ENCODE measurements at regions not wholly inside any gene's neighbourhood (a gene's known extent, or its start where the extent isn't known, plus 50 kb on each side); places are given as distances from the start of the nearest gene placed in this dataset.

DNA sequence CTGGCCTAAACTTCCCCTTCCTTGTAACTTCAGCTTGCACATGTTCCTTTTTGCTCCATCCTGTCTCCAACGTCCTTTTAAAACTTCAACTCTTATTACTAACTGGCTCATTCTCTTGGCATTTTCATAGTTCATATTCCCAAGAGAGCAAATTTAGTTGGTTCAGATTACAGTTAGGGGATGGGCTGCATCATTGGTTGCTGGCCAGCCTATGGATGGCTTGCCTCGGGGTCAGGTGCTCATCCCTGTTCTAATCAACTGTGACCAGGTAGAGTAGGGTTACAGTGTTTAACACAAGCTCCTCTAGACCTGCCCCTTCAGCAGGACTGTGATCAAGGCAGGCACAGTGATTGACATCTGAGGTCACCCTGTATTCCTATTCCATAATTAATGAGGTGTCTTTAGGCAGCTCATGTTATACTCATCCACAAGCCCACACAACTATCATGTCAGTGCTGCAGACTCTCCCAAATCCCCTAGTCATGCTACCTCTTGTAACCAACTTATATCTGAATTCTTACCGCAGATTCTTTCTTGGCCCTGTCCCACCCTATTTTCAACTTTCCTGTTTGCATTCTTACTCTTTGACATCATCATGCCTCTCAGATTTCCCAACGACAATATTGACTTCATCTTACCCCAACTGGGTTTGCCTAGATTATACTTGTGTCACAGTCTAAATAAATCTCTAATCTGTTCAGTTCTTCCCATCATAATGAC, 293.3 kb downstream of the MTX2 start:
- Histone ChIP-seq H3K9ac (ENCODE audit: low read depth in 1 of 2, low read length in 2 of 2) (no peak overlapping the region), H3K4me1 (ENCODE audit: control insufficient read depth in 1 of 2, insufficient read depth in 2 of 2, low read length in 2 of 2) (no peaks in the 10 kb centered on the region), H3K9me3 (ENCODE audit: control insufficient read depth in 1 of 2, low read length in 2 of 2) (no peaks in the 10 kb centered on the region), H3K27me3 (ENCODE audit: control insufficient read depth in 1 of 2, insufficient read depth in 2 of 2, low read length in 2 of 2) (peaks cover 0 to 15% of the 10 kb centered on the region in 2 donors), H3K36me3 (ENCODE audit: control insufficient read depth in 1 of 2, insufficient read depth in 2 of 2, low read length in 2 of 2) (no peaks in the 10 kb centered on the region), H3K27ac (ENCODE audit: low read depth, low read length) (no peak overlapping the region), H3K4me3 (ENCODE audit: low read depth in 1 of 2, low read length in 2 of 2) (no peak overlapping the region)

DNA sequence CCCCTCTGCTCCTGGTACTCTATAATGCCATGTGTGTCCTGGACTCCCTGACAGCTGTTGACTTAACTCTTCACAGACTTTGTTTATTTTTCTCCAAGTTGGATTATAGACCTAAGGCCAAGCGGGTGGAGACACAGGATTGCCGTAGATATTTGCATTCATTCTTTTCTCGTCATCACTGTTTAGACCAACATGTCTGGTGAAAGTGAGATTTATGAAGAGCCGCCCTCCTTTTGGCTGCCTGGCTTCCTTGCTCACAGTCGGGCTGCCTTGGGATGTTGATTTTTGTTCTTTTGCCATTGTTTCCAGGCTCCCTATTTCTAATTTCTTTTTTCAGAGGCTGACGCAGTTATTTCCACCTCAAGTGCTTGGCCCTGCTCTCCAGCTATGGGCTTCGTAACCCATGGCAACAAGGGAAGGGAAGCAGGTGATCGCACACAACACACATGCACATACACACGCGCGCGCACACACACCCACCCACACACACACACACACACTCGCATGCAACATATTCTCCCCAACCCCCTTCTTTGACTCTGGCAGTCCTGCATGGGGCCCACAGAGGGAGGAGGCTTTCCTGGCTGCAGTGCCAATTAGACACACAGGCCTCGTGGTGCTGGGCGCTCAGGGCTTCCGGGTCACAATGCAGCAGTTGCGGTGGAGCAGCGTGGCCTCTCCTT, 296.5 kb downstream of the MTX2 start:
- Histone ChIP-seq H3K27ac (ENCODE audit: low read depth, low read length) (no peak overlapping the region), H3K27me3 (ENCODE audit: control insufficient read depth in 1 of 2, insufficient read depth in 2 of 2, low read length in 2 of 2) (peaks cover 4 to 10% of the 10 kb centered on the region in 2 donors), H3K4me3 (ENCODE audit: low read depth in 1 of 2, low read length in 2 of 2) (no peak overlapping the region), H3K9ac (ENCODE audit: low read depth in 1 of 2, low read length in 2 of 2) (no peak overlapping the region), H3K4me1 (ENCODE audit: control insufficient read depth in 1 of 2, insufficient read depth in 2 of 2, low read length in 2 of 2) (no peaks in the 10 kb centered on the region), H3K9me3 (ENCODE audit: control insufficient read depth in 1 of 2, low read length in 2 of 2) (no peaks in the 10 kb centered on the region), H3K36me3 (ENCODE audit: control insufficient read depth in 1 of 2, insufficient read depth in 2 of 2, low read length in 2 of 2) (no peaks in the 10 kb centered on the region)

- H3K27ac ChIP-seq (ENCODE audit: low read depth, low read length) = no peak overlapping the region
- no peaks in the 10 kb centered on the region for H3K9me3 ChIP-seq (ENCODE audit: control insufficient read depth in 1 of 2, low read length in 2 of 2)
- no peaks in the 10 kb centered on the region for H3K36me3 ChIP-seq (ENCODE audit: control insufficient read depth in 1 of 2, insufficient read depth in 2 of 2, low read length in 2 of 2)
- H3K9ac ChIP-seq (ENCODE audit: low read depth in 1 of 2, low read length in 2 of 2) = no peak overlapping the region
- H3K4me1 ChIP-seq (ENCODE audit: control insufficient read depth in 1 of 2, insufficient read depth in 2 of 2, low read length in 2 of 2) = no peaks in the 10 kb centered on the region
- H3K27me3 ChIP-seq (ENCODE audit: control insufficient read depth in 1 of 2, insufficient read depth in 2 of 2, low read length in 2 of 2) = peaks cover 4 to 10% of the 10 kb centered on the region in 2 donors
- H3K4me3 ChIP-seq (ENCODE audit: low read depth in 1 of 2, low read length in 2 of 2) = no peak overlapping the region
Measured at GRCh38 chr2:176566496-176566895, 297.3 kb downstream of the MTX2 start.

GRCh38 chr2:176566961-176567360, 297.7 kb downstream of the MTX2 start:
- H3K4me3 ChIP-seq (ENCODE audit: low read depth in 1 of 2, low read length in 2 of 2) = no peak overlapping the region
- no peaks in the 10 kb centered on the region for H3K36me3 ChIP-seq (ENCODE audit: control insufficient read depth in 1 of 2, insufficient read depth in 2 of 2, low read length in 2 of 2)
- no peak overlapping the region for H3K27ac ChIP-seq (ENCODE audit: low read depth, low read length)
- no peaks in the 10 kb centered on the region for H3K4me1 ChIP-seq (ENCODE audit: control insufficient read depth in 1 of 2, insufficient read depth in 2 of 2, low read length in 2 of 2)
- H3K9me3 ChIP-seq (ENCODE audit: control insufficient read depth in 1 of 2, low read length in 2 of 2) = no peaks in the 10 kb centered on the region
- H3K9ac ChIP-seq (ENCODE audit: low read depth in 1 of 2, low read length in 2 of 2) = no peak overlapping the region
- peaks cover 4 to 10% of the 10 kb centered on the region in 2 donors for H3K27me3 ChIP-seq (ENCODE audit: control insufficient read depth in 1 of 2, insufficient read depth in 2 of 2, low read length in 2 of 2)

DNA sequence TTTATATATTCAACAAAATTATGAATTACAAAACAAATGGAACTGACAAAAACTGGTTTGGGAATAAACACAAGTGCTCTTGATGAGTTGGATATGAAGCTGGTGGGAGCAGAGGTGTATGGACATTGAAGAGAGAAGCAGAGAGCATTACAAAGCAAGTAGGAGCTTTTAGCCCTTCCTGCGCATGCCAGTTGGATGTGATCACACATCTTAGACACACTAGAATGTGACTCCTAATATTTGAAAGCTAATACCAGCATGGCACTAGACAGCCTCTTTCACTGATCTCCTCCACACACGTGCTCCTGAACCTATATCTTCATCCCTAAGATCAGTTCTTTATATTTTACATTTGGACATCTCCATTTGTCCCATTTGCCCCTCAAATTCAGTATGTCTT, 298.1 kb downstream of the MTX2 start:
- no peaks in the 10 kb centered on the region for H3K36me3 ChIP-seq (ENCODE audit: control insufficient read depth in 1 of 2, insufficient read depth in 2 of 2, low read length in 2 of 2)
- H3K27me3 ChIP-seq (ENCODE audit: control insufficient read depth in 1 of 2, insufficient read depth in 2 of 2, low read length in 2 of 2) = peaks cover 4 to 8% of the 10 kb centered on the region in 2 donors
- H3K4me1 ChIP-seq (ENCODE audit: control insufficient read depth in 1 of 2, insufficient read depth in 2 of 2, low read length in 2 of 2) = no peaks in the 10 kb centered on the region
- no peak overlapping the region for H3K4me3 ChIP-seq (ENCODE audit: low read depth in 1 of 2, low read length in 2 of 2)
- H3K27ac ChIP-seq (ENCODE audit: low read depth, low read length) = no peak overlapping the region
- H3K9me3 ChIP-seq (ENCODE audit: control insufficient read depth in 1 of 2, low read length in 2 of 2) = no peaks in the 10 kb centered on the region
- no peak overlapping the region for H3K9ac ChIP-seq (ENCODE audit: low read depth in 1 of 2, low read length in 2 of 2)

DNA sequence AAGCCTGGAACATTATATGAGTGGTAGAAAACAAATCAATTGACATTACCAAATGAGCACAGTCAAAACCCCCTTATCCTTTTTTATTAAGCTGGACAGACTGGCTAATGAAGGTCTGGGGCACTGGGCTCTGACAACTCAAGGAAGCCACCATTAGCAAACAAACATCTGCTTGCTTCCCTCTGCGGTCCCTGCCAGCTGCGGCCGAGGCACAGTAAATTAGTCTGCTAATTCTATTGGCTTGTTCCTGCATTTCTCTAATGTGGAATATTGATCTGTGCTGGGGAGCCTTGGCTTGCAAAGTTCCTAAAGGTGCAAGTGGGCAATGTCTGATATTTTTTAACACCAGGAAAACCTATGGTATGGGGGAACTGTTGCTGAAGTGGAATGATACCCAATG, 300.3 kb downstream of the MTX2 start:
- Histone ChIP-seq H3K4me3 (ENCODE audit: low read depth in 1 of 2, low read length in 2 of 2) (no peak overlapping the region), H3K27me3 (ENCODE audit: control insufficient read depth in 1 of 2, insufficient read depth in 2 of 2, low read length in 2 of 2) (peaks cover 4 to 7% of the 10 kb centered on the region in 2 donors), H3K9me3 (ENCODE audit: control insufficient read depth in 1 of 2, low read length in 2 of 2) (no peaks in the 10 kb centered on the region), H3K9ac (ENCODE audit: low read depth in 1 of 2, low read length in 2 of 2) (no peak overlapping the region), H3K4me1 (ENCODE audit: control insufficient read depth in 1 of 2, insufficient read depth in 2 of 2, low read length in 2 of 2) (no peaks in the 10 kb centered on the region), H3K36me3 (ENCODE audit: control insufficient read depth in 1 of 2, insufficient read depth in 2 of 2, low read length in 2 of 2) (no peaks in the 10 kb centered on the region), H3K27ac (ENCODE audit: low read depth, low read length) (no peak overlapping the region)

- Histone ChIP-seq H3K27ac (ENCODE audit: low read depth, low read length) (no peak overlapping the region), H3K27me3 (ENCODE audit: control insufficient read depth in 1 of 2, insufficient read depth in 2 of 2, low read length in 2 of 2) (peaks cover 0 to 4% of the 10 kb centered on the region in 2 donors), H3K36me3 (ENCODE audit: control insufficient read depth in 1 of 2, insufficient read depth in 2 of 2, low read length in 2 of 2) (no peaks in the 10 kb centered on the region), H3K9ac (ENCODE audit: low read depth in 1 of 2, low read length in 2 of 2) (no peak overlapping the region), H3K4me3 (ENCODE audit: low read depth in 1 of 2, low read length in 2 of 2) (no peak overlapping the region), H3K9me3 (ENCODE audit: control insufficient read depth in 1 of 2, low read length in 2 of 2) (no peaks in the 10 kb centered on the region), H3K4me1 (ENCODE audit: control insufficient read depth in 1 of 2, insufficient read depth in 2 of 2, low read length in 2 of 2) (no peaks in the 10 kb centered on the region)
Measured at GRCh38 chr2:176573612-176574483, 304.6 kb downstream of the MTX2 start.

DNA sequence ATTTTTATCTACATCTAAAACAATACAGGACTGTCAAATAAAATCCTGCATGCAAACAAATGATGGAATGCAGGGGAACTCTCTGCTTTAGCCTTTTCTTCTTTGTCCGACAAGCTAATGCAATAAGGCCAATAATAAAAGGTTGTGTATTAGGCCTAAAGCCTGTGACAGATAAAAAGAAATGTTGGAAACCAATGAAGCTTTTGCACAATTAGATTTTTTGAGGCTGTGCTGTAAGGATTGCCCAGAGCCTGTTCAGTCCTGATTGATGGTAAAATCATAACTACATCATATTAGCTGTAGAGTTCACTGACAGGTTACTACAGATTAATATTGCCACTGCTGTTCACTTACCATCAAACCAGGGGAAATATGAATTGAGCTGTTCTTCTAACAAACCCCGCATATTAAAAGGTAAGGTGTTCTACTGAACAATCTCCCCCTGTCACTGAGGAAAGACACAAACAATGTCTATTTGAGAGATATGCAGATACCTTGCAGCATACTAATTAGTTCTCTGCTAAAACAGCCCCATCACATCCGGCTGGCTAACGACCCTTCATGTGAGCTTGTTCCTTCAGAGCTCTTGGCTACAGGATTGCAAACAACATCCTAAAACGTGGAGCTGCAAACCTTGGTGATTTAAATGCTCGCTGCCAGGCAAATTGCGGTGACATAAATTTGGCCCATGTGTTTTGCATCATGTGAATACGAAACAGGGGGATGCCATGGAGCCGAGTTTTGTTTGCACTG, 305.4 kb downstream of the MTX2 start:
- H3K27me3 ChIP-seq (ENCODE audit: control insufficient read depth in 1 of 2, insufficient read depth in 2 of 2, low read length in 2 of 2) = no peaks in the 10 kb centered on the region
- H3K27ac ChIP-seq (ENCODE audit: low read depth, low read length) = no peak overlapping the region
- H3K4me3 ChIP-seq (ENCODE audit: low read depth in 1 of 2, low read length in 2 of 2) = no peak overlapping the region

DNA sequence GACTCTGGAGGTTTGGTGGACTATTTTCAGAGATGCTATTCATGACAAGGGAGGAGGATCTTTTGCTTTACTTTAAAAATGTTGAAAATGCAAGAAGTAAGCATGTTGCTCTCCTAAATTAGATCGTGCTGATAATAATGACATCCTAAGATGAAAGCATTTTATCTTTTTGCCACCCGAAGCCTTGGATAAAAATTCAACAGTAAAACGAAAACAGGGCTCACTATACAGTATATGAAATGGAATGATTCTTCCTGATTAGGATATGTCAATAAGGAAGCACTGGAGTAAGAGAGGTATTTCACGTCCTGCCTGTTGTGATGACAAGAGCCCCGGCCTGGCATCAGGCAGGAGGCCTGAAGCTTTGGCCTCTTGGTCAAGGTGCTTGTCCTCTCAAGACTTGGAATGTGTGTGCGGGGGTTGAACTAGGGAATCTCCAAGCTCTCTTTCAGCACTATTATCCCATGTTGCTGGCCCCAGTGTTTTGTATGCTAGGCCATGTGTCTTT, 306.0 kb downstream of the MTX2 start:
- Histone ChIP-seq H3K27ac (ENCODE audit: low read depth, low read length) (no peak overlapping the region), H3K9me3 (ENCODE audit: control insufficient read depth in 1 of 2, low read length in 2 of 2) (no peaks in the 10 kb centered on the region), H3K36me3 (ENCODE audit: control insufficient read depth in 1 of 2, insufficient read depth in 2 of 2, low read length in 2 of 2) (no peaks in the 10 kb centered on the region), H3K27me3 (ENCODE audit: control insufficient read depth in 1 of 2, insufficient read depth in 2 of 2, low read length in 2 of 2) (no peaks in the 10 kb centered on the region), H3K4me1 (ENCODE audit: control insufficient read depth in 1 of 2, insufficient read depth in 2 of 2, low read length in 2 of 2) (no peaks in the 10 kb centered on the region), H3K4me3 (ENCODE audit: low read depth in 1 of 2, low read length in 2 of 2) (no peak overlapping the region), H3K9ac (ENCODE audit: low read depth in 1 of 2, low read length in 2 of 2) (no peak overlapping the region)

More for the DNA sequence above, 305.4 kb downstream of the MTX2 start:
- Histone ChIP-seq H3K9me3 (ENCODE audit: control insufficient read depth in 1 of 2, low read length in 2 of 2) (no peaks in the 10 kb centered on the region), H3K4me1 (ENCODE audit: control insufficient read depth in 1 of 2, insufficient read depth in 2 of 2, low read length in 2 of 2) (no peaks in the 10 kb centered on the region), H3K36me3 (ENCODE audit: control insufficient read depth in 1 of 2, insufficient read depth in 2 of 2, low read length in 2 of 2) (no peaks in the 10 kb centered on the region), H3K9ac (ENCODE audit: low read depth in 1 of 2, low read length in 2 of 2) (no peak overlapping the region)

Data from duodenal mucosa (tissue), 2 donors.